ENCODE measurements at regions not wholly inside any gene's neighbourhood (a gene's known extent, or its start where the extent isn't known, plus 50 kb on each side); places are given as distances from the start of the nearest gene placed in this dataset.

DNA sequence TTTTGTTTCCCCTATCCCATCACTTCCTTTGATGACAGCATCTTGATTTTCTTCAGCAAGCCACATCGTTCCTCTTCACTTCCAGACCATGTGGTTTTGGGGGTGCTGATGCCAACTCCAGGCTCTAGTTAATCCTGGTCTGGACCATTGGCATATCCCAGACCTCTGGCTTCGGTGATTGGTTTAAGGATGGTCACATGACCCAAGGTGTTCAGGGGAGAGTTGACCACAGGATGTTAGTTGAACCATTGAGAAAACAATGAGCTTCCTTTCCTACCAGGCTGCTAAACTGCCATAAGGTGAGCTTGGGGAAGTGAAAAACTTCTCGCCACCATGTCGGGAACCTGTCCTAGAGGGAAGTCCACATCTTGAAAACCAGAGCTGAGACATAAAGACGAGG lies 60.9 kb upstream of the TLR3 start:
- Histone ChIP-seq H3K9me1 (replicated peaks; ENCODE audit: control insufficient read depth, extremely low read depth, insufficient read depth, low read length) (no peaks in the 10 kb centered on the region), H3K27me3 (ENCODE audit: control insufficient read depth in 2 of 2, insufficient read depth in 2 of 2, low read length in 2 of 2) (no peaks in the 10 kb centered on the region), H3K79me2 (ENCODE audit: control insufficient read depth, insufficient read depth, low read length) (no peaks in the 10 kb centered on the region), H3K27ac (ENCODE audit: insufficient read depth, low read depth, low read length) (no peak overlapping the region), H3K4me2 (ENCODE audit: insufficient read depth, low read length) (no peak overlapping the region), H3K4me3 (replicated peaks in 1 of 3; ENCODE audit: insufficient read depth in 1 of 3, low read depth in 1 of 3, low read length in 3 of 3) (no peak overlapping the region), H3K4me1 (ENCODE audit: control insufficient read depth, extremely low read depth, insufficient read depth, low read length) (no peaks in the 10 kb centered on the region), H3K9ac (replicated peaks; ENCODE audit: extremely low read depth, insufficient read depth, low read length) (no peak overlapping the region), H2AFZ (ENCODE audit: low read depth, low read length) (no peak overlapping the region), H3K9me3 (replicated peaks; ENCODE audit: control insufficient read depth, insufficient read depth, low read length) (no peaks in the 10 kb centered on the region), H3K36me3 (ENCODE audit: control insufficient read depth in 2 of 2, extremely low read depth in 1 of 2, insufficient read depth in 2 of 2, low read length in 2 of 2) (no peaks in the 10 kb centered on the region), H4K20me1 (replicated peaks; ENCODE audit: control insufficient read depth, extremely low read depth, insufficient read depth, low read length) (no peaks in the 10 kb centered on the region)
- dilution Hi-C loops (cut with MboI; ENCODE audit: extremely low pct_ligation_motif_present, low sequenced_read_pairs): no loop called here
- intact Hi-C loops (cut with micrococcal nuclease): no loop called here
- TF ChIP-seq, protein P1, sequence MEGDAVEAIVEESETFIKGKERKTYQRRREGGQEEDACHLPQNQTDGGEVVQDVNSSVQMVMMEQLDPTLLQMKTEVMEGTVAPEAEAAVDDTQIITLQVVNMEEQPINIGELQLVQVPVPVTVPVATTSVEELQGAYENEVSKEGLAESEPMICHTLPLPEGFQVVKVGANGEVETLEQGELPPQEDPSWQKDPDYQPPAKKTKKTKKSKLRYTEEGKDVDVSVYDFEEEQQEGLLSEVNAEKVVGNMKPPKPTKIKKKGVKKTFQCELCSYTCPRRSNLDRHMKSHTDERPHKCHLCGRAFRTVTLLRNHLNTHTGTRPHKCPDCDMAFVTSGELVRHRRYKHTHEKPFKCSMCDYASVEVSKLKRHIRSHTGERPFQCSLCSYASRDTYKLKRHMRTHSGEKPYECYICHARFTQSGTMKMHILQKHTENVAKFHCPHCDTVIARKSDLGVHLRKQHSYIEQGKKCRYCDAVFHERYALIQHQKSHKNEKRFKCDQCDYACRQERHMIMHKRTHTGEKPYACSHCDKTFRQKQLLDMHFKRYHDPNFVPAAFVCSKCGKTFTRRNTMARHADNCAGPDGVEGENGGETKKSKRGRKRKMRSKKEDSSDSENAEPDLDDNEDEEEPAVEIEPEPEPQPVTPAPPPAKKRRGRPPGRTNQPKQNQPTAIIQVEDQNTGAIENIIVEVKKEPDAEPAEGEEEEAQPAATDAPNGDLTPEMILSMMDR (IDR thresholded peaks at IDR 0.05; ENCODE audit: extremely low read depth in 1 of 2, insufficient read depth in 1 of 2, low read depth in 1 of 2, low read length in 2 of 2): no peak
- TF ChIP-seq, protein P2, sequence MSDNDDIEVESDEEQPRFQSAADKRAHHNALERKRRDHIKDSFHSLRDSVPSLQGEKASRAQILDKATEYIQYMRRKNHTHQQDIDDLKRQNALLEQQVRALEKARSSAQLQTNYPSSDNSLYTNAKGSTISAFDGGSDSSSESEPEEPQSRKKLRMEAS (IDR thresholded peaks at IDR 0.05; ENCODE audit: insufficient read depth, insufficient read length): no peak
- no peak for TF ChIP-seq JUN (IDR thresholded peaks at IDR 0.05; ENCODE audit: borderline replicate concordance, insufficient read depth, insufficient read length, low read depth)
- no peak for TF ChIP-seq POLR2A (IDR thresholded peaks at IDR 0.05; ENCODE audit: low read depth, low read length)
- TF ChIP-seq EZH2 (IDR thresholded peaks at IDR 0.05; ENCODE audit: borderline replicate concordance, low read depth, low read length, severe bottlenecking): no peak
- TF ChIP-seq FOS (IDR thresholded peaks at IDR 0.05; ENCODE audit: borderline replicate concordance, insufficient read depth, low read length): no peak
- no peak for TF ChIP-seq POLR2AphosphoS5 (IDR thresholded peaks at IDR 0.05; ENCODE audit: insufficient read depth, low read depth, low read length)
- no peak for TF ChIP-seq MYC (IDR thresholded peaks at IDR 0.05; ENCODE audit: low read depth, low read length)
- no peak for TF ChIP-seq GATA2 (IDR thresholded peaks at IDR 0.05; ENCODE audit: insufficient read depth, insufficient read length, low read depth, low read length)
- FAIRE-seq (no peak), DNase-seq (ENCODE audit: low read depth, low spot score) (no peak)
- BruUV-seq (replicated peaks): no TSS peak
- ChIA-PET POLR2A (no interaction called here), CTCF (interaction anchor here (1.1 to 1.9 kb wide), 3 partner anchors 14 to 368 kb away, joined by 3 to 4 read pairs (median 4); no protein-coding TSS in a partner anchor)
